Cardiac fibroblast (primary cell): ENCODE measurements at regions not wholly inside any gene's neighbourhood (a gene's known extent, or its start where the extent isn't known, plus 50 kb on each side); places are given as distances from the start of the nearest gene placed in this dataset.

Experiments used
- DNase-seq, 2 donors: peaks; one replicate each; pipeline versions ENCODE4 v3.0.0 to v3.0.0-alpha.2; 2010; ENCODE audit warnings: low read depth in 2 of 2
- H3K4me3 ChIP-seq, 2 donors: replicated peaks in 1 of 2; 1 replicate in 1 of 2; 2 replicates in 1 of 2; pipeline ENCODE4 v1.5.1; 2011; ENCODE audit warnings: low read depth in 2 of 2, low read length in 2 of 2, mild to moderate bottlenecking in 2 of 2, moderate library complexity in 1 of 2
- TF ChIP-seq, protein P1 (sequence below): IDR thresholded peaks from one replicate; pipeline ENCODE4 v1.5.1; 2011; ENCODE audit warnings: low read depth, mild to moderate bottlenecking, low read length, inconsistent platforms

DNA sequence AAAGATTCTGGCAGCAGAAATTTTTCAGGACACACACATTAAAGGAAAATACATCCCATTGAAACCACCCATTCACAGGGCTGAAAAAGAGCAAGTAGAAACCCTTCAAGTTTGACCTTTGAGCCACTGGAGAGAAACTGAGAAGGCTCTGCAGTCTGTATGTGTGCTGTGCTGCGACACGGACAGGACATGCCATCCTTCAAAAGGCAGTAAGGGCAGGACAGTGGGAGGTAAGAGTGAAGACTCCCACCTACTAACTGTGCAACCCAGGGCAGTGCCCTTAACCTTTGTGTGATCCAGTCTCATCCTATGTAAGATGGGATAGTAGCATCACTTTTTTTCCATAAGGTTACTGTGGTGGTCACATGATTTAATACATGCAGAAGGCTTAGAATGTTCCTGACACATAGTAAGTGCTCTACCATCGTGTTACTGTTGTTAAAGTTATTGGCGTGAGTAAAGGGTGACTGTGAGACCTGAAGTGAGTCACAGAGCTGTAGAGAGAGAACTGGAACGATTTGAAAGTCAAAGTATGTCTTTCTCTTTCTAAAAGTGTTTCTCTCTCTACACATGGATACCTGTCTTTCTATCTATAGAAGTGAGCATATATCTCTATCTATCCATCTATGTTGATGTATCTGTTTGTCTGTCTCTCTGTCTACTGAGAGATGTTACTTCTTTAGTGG, 153.7 kb upstream of the OLIG3 start:
- H3K4me3 ChIP-seq = no peak overlapping the region
- TF ChIP-seq, protein P1, sequence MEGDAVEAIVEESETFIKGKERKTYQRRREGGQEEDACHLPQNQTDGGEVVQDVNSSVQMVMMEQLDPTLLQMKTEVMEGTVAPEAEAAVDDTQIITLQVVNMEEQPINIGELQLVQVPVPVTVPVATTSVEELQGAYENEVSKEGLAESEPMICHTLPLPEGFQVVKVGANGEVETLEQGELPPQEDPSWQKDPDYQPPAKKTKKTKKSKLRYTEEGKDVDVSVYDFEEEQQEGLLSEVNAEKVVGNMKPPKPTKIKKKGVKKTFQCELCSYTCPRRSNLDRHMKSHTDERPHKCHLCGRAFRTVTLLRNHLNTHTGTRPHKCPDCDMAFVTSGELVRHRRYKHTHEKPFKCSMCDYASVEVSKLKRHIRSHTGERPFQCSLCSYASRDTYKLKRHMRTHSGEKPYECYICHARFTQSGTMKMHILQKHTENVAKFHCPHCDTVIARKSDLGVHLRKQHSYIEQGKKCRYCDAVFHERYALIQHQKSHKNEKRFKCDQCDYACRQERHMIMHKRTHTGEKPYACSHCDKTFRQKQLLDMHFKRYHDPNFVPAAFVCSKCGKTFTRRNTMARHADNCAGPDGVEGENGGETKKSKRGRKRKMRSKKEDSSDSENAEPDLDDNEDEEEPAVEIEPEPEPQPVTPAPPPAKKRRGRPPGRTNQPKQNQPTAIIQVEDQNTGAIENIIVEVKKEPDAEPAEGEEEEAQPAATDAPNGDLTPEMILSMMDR = no peak
- DNase-seq = peak in 1 of 2 donors; percentile 52

DNA sequence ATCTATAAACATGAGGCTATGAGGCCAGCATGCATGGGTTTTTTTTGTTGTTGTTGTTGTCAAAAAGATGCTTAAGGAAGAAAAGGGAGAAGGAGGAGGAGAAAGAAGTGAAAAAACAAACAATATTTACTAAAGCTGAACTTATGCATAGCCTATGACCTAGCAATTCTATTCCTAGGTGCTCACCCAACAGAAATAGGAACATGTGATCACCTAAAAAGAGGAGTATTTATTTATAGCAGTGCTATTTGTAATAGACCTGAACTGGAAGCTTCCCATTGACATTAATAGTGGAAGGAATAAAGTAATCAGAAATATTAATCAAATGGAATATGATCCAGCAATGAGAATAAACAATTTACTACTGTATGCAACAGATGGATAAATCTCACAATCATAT, 156.5 kb upstream of the OLIG3 start:
- TF ChIP-seq, protein P1 = no peak
- DNase-seq = no peak
- H3K4me3 ChIP-seq = no peak overlapping the region

DNA sequence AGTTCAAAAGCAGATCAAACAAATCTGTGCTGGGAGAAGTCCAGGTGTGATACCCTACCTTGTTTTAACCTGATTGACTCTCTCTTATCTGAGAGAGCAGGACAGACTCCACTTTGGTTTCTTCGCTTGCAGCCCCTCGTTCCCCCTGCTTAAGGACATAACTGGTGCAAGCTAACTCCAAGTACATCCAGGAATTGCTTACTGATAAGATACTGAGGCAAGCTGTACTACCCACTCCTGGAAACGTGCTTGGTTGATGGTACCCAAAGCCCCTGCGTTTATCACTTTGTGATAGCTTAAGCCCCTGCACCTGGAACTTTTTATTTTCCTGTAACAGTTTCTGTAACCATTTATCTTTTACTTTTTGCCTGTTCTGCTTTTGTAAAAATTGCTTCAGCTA, 157.0 kb upstream of the OLIG3 start:
- no peak for DNase-seq
- TF ChIP-seq, protein P1 = no peak
- no peak overlapping the region for H3K4me3 ChIP-seq

DNA sequence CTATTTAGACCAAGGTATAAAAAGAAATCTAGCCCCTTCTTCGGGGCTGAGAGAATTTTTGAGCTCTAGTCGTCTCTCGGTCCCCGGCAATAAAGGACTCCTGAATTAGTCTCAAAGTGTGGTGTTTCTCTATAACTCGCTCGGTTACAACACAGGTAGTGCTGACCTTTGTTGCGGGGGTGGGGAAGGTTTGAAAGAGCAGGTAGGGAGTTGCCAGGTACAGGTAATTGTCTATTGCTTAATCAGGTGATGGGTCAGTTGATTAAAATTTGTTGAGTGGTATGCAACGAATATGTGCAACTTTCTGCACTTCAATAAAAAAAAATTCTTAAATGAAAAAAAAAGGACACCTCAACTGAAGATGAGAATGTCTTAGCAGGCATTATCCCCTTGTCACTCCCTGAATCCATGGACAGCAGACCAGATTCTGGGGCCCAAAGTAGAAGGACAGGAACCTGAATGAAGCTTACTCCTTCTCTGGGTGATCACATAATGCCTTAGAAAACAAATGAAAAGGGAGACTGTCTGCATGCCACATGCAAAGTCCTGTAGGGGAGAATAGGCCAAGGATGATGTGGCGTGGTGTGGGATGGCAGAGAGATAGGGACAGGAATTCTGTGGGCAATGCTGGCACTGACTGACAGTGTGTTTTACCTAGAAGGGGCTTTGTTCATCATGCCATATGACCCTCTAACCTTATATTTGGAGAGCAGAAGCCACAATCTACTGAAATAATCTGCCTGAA, 157.6 kb upstream of the OLIG3 start:
- TF ChIP-seq, protein P1 = no peak
- no peak overlapping the region for H3K4me3 ChIP-seq
- no peak for DNase-seq

DNA sequence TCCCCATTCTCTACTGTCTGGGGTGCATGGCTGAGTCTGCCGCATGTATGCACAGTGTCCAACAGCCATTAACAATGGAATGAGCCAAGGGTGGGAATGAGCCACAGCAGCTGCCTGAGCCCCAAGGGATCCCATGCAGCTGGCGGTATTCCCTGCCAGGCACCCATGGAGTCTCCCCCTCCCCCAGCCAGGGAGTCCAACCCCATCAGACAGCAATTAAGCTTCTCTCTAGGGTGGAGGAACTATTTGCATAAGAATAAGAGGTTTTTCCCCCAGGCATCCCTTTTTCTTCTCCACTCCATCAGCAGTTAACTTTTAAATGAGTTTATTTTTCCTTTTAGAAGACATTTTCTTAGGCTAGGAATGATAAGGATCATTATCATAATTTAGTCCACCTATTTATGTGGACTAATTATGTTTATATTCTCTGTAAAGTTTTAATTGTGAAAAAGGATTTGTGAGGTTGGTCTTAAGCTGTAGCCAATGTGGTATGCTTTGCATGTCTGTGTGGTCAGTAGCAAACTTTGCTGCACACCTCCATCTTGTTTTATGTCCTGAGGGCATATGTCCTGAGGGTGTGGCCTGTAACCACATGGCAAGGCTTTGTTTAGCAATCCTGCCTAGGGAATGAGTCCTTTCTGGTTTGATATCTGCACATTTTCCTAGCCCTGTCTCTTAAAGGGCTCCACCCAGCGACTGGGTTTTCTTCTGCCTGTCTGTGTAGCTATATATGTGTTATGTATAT, 158.9 kb upstream of the OLIG3 start:
- DNase-seq = no peak
- H3K4me3 ChIP-seq = no peak overlapping the region
- TF ChIP-seq, protein P1 = no peak

DNA sequence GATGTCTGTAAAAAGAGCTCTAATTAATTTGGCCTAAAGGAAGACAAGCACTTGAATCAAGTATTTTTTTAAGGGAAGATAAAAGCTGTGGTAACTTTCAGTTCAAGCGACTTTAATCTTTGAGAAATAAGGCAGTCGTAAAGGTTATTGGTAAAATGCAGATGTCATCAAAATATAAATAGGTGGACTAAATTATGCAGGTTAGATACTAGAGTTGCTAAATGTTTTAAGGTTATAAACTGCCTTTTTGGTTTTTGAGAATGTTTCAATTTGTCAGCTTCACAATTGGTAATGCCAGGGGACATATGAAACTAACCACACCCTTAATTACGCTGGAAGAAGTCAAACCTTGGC, 159.5 kb upstream of the OLIG3 start:
- no peak overlapping the region for H3K4me3 ChIP-seq
- DNase-seq = no peak
- TF ChIP-seq, protein P1 = no peak
